Progenitor cell of endocrine pancreas (in vitro differentiated cells): ENCODE measurements at regions not wholly inside any gene's neighbourhood (a gene's known extent, or its start where the extent isn't known, plus 50 kb on each side); places are given as distances from the start of the nearest gene placed in this dataset.

Experiments used
- DNase-seq: peaks from one replicate; pipeline ENCODE4 v3.0.0; 2021; ENCODE audit warnings: low spot score; ENCODE audit not compliant: unreplicated experiment
- H3K27ac Mint-ChIP-seq: 2 replicates; pipeline ENCODE4 v1.8.0; 2021; ENCODE audit warnings: mild to moderate bottlenecking, moderate library complexity, mixed read lengths
- H3K27me3 Mint-ChIP-seq: 2 replicates; pipeline ENCODE4 v1.8.0; 2021; ENCODE audit warnings: mixed read lengths
- H3K36me3 Mint-ChIP-seq: 2 replicates; pipeline ENCODE4 v1.8.0; 2022; ENCODE audit warnings: mixed read lengths; ENCODE audit not compliant: insufficient read depth
- H3K4me1 Mint-ChIP-seq: 2 replicates; pipeline ENCODE4 v1.8.0; 2021; ENCODE audit warnings: low read depth, mixed read lengths
- H3K4me3 Mint-ChIP-seq: 2 replicates; pipeline ENCODE4 v1.8.0; 2021; ENCODE audit warnings: low read depth, mild to moderate bottlenecking, moderate library complexity, mixed read lengths
- H3K9me3 Mint-ChIP-seq: 2 replicates; pipeline ENCODE4 v1.8.0; 2021; ENCODE audit warnings: low read depth, mixed read lengths
- CTCF ChIP-seq: fragments of 200-600 bp; sonication (generic); IDR thresholded peaks from one replicate; pipeline ENCODE4 v1.5.0; 2021; ENCODE audit warnings: antibody characterized with exemption, mild to moderate bottlenecking; ENCODE audit not compliant: unreplicated experiment

GRCh38 chr10:106313041-106313440 lies 851.5 kb downstream of the SORCS1 start:
- DNase-seq: no peak
- Mint-ChIP-seq H3K36me3 (no peaks in the 10 kb centered on the region), H3K27me3 (no peaks in the 10 kb centered on the region), H3K27ac (no peak overlapping the region), H3K4me3 (no peak overlapping the region), H3K9me3 (no peaks in the 10 kb centered on the region), H3K4me1 (peaks cover 10% of the 10 kb centered on the region)
- TF ChIP-seq CTCF: no peak

- DNase-seq: no peak
These were observed 852.4 kb downstream of the SORCS1 start for GRCh38 chr10:106312087-106312486.

GRCh38 chr10:106311590-106311989 lies 852.9 kb downstream of the SORCS1 start:
- no peaks in the 10 kb centered on the region for H3K27me3 Mint-ChIP-seq
- no peak overlapping the region for H3K4me3 Mint-ChIP-seq
- no peaks in the 10 kb centered on the region for H3K9me3 Mint-ChIP-seq
- H3K27ac Mint-ChIP-seq: no peak overlapping the region
- DNase-seq: no peak
- H3K36me3 Mint-ChIP-seq: no peaks in the 10 kb centered on the region
- peaks cover 10% of the 10 kb centered on the region for H3K4me1 Mint-ChIP-seq
- no peak for TF ChIP-seq CTCF

More at GRCh38 chr10:106312087-106312486, 852.4 kb downstream of the SORCS1 start:
- peaks cover 10% of the 10 kb centered on the region for H3K4me1 Mint-ChIP-seq
- TF ChIP-seq CTCF: no peak
- H3K27me3 Mint-ChIP-seq: no peaks in the 10 kb centered on the region
- no peaks in the 10 kb centered on the region for H3K36me3 Mint-ChIP-seq
- H3K9me3 Mint-ChIP-seq: no peaks in the 10 kb centered on the region
- no peak overlapping the region for H3K27ac Mint-ChIP-seq
- no peak overlapping the region for H3K4me3 Mint-ChIP-seq

GRCh38 chr10:106310596-106310995 lies 853.9 kb downstream of the SORCS1 start:
- Mint-ChIP-seq H3K4me1 (peaks cover 10% of the 10 kb centered on the region), H3K27me3 (no peaks in the 10 kb centered on the region), H3K9me3 (no peaks in the 10 kb centered on the region), H3K36me3 (no peaks in the 10 kb centered on the region), H3K27ac (no peak overlapping the region), H3K4me3 (no peak overlapping the region)
- TF ChIP-seq CTCF: no peak
- no peak for DNase-seq

GRCh38 chr10:106309376-106309775 lies 855.1 kb downstream of the SORCS1 start:
- Mint-ChIP-seq H3K27ac (no peak overlapping the region), H3K4me3 (no peak overlapping the region), H3K4me1 (peaks cover 10% of the 10 kb centered on the region), H3K27me3 (no peaks in the 10 kb centered on the region), H3K9me3 (no peaks in the 10 kb centered on the region), H3K36me3 (no peaks in the 10 kb centered on the region)
- DNase-seq: no peak
- TF ChIP-seq CTCF: no peak

GRCh38 chr10:106308284-106308683 lies 856.2 kb downstream of the SORCS1 start:
- Mint-ChIP-seq H3K27ac (no peak overlapping the region), H3K36me3 (no peaks in the 10 kb centered on the region), H3K4me3 (no peak overlapping the region), H3K27me3 (no peaks in the 10 kb centered on the region), H3K4me1 (peaks cover 9% of the 10 kb centered on the region), H3K9me3 (no peaks in the 10 kb centered on the region)
- no peak for DNase-seq
- TF ChIP-seq CTCF: no peak
